ENCODE measurements at regions not wholly inside any gene's neighbourhood (a gene's known extent, or its start where the extent isn't known, plus 50 kb on each side); places are given as distances from the start of the nearest gene placed in this dataset.
"Not testable (repeated sequence)": the region's sequence is repeated elsewhere in the genome, so short reads cannot be mapped to it uniquely, and the experiment has no call there.

DNA sequence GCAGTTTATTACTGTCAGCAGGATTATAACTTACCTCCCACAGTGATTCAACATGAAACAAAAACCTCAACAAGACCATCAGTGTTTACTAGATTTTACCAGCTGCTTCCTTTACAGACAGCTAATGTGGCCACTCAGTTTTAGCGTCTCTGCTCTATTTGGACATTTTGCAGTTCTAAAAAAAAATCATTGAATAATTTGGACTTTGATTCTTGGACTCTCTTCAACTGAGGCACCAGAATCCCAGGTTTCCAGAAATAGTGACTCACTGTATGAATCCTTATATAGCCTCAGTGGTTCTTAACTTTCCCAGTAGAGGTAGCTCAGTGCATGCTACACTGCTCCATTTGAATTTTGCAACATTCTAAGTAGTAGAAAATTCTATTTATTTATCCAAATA is 317.4 kb upstream of the PLGLB1 start:
- TF ChIP-seq, protein P1, sequence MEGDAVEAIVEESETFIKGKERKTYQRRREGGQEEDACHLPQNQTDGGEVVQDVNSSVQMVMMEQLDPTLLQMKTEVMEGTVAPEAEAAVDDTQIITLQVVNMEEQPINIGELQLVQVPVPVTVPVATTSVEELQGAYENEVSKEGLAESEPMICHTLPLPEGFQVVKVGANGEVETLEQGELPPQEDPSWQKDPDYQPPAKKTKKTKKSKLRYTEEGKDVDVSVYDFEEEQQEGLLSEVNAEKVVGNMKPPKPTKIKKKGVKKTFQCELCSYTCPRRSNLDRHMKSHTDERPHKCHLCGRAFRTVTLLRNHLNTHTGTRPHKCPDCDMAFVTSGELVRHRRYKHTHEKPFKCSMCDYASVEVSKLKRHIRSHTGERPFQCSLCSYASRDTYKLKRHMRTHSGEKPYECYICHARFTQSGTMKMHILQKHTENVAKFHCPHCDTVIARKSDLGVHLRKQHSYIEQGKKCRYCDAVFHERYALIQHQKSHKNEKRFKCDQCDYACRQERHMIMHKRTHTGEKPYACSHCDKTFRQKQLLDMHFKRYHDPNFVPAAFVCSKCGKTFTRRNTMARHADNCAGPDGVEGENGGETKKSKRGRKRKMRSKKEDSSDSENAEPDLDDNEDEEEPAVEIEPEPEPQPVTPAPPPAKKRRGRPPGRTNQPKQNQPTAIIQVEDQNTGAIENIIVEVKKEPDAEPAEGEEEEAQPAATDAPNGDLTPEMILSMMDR (IDR thresholded peaks at IDR 0.05), result not testable (repeated sequence)
- TF ChIP-seq POLR2A, EP300, POLR2AphosphoS5 (IDR thresholded peaks at IDR 0.05): not testable (repeated sequence)
